ENCODE measurements at regions not wholly inside any gene's neighbourhood (a gene's known extent, or its start where the extent isn't known, plus 50 kb on each side); places are given as distances from the start of the nearest gene placed in this dataset.

DNA sequence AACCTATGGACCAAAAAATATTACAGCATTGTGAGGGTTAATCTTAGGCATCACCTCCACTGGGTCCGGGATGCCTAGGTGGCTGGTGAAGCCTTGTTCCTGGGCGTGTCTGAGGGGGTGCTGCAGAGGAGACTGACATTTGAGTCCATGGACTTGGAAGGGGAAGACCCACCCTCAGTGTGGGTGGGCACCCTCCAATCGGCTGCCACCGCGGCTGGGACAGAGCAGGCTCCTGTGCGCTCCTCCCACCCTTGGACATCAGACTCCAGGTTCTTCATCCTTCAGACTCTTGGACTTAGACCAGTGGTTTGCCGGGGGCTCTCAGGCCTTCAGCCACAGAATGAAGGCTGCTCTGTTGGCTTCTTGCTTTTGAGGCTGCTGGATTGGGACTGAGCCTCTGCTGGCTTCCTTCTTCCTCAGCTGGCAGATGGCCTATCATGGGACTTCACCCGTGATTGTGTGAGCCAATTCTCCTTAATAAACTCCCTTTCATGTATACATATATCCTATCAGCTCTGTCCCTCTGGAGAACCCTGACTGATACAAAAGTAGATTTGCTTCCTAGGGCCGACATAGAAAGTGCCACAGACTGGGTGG lies 113.1 kb downstream of the TTLL2 start:
- DNase-seq (ENCODE audit: low spot score) = no peak

DNA sequence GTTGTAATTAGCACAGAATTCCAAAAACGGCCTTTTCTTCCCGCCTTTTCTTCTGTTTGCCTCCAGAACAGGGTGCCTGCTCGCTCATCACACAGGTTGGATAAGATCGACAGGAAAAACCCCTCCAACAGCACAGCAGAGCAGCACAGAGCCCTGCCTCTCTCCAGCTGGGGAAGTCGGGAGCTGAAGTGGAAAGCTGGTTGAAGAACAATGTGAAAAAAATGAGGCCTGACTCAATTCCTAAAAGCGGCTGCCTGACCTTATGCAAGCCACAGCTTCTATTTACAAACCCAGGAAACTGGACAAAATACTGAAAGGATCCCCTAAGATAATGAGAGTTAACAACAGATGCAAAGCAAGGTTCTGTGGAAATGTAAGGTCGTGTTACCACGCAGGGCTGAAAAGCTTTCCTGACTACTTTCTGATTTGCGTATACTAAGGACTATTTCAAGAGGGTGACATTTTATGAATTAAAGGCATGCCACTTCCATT lies 116.9 kb downstream of the TTLL2 start:
- no peak for DNase-seq (ENCODE audit: low spot score)

DNA sequence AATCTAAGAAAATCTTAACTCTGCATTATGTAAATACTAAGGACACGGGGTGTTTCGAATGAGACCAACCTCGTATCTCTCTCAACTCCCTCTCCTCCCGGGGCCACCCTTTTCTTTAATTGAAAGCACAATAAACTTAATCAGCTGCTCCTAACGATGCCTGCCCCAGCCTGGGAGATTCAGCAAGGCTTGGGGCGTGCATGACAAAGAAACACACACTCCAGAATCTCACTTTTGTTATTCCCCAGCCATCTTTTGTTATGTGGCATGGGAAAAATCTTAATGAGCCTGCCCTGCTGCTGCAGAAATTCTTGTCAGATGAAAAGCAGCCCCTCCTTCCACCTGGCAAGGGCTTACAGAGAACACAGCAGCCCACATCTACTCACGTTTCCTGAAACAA lies 117.4 kb downstream of the TTLL2 start:
- no peak for DNase-seq (ENCODE audit: low spot score)

DNA sequence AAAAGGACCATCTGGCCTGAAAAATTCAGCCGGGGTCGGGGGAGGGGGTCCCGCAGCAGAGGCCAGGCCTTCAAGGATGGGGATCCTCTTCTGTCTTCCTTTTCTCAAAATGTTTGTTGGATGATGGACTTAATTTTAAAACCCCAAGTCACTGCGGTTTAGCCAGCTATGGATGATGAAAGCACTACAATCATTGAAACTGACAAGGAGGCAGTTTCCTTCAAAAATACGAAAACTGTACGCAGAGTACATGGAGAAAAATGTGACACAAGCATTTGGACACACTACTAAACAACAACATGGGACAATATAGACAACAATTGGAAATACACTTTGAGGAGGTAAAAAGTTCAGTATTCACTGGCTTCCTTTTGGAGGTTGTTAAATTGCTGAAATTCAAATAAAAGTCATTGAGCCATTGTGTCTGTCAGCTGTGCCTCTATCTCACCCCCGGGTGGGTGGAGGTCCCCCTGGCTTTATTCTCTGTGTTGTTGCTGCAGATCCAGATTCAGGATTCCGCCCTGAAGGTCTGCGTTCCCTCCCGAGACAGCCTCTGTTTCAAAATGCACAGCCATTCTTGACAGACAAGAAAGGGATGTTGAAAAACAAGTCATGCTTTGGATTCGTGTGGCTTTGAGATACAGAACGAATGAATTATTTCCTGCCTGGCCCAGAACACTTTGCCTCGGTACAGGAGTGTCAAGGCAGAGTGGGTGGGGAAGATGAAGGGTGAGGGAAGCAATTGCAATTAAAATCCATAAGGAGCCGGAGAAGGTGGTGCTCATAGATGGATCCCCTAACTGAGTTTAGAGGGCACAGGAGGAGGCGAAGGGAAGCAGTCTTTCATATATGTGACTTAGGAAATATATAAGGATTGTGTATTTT lies 118.2 kb downstream of the TTLL2 start:
- DNase-seq (ENCODE audit: low spot score) = no peak

DNA sequence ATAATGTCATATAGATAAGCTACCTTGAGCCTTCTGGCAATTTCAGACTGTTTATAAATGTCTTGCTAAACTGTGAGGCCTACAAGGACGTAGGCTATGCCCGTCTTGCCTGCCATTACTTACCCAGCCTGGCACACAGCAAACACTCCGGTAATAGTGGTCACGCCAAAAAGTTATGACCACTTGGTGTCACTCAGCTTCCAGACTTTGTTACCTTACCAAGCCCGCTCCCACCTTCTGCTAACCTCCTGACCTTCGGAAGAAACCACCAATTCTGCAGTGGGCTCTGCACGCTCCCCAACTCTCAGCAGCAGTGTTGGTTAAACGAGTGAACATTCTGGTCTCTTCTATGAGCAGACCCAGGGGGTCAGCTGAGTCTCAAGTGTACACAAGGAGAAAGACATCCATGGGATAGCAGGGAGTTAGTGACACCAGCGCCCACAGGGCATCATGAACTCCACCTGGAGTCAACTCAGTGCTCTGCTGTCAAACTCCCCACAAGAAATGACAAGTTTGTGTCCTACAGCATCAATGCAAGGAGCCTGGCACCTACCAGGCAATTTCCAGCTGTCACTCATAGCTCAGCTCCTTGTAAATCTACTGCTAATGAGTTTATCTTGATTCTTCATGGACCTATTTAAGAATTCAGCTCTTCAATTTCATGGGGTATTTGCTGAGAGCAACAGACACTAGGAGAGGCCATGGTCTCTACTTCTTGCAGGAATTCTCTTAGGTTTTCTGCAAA lies 119.9 kb downstream of the TTLL2 start:
- no peak for DNase-seq (ENCODE audit: low spot score)

DNA sequence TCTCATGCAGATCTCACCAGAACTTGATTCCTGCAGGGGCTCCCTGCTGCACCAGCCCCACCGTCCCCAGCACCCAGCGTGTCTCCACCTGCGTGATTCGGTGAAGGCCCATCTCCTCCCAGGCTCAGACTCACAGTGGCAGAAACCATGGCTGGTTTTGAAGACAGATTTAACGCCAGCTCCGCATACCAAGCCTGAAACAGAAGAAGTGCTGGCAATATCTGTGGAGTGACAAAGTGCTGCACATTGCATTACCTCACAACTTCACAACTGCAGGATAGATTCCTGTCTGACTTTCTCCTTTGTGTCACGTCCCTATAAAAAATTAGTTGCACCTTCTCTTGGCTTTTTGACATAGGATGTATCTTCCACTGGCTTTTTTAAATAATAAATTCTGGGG lies 120.7 kb downstream of the TTLL2 start:
- DNase-seq (ENCODE audit: low spot score) = no peak

DNA sequence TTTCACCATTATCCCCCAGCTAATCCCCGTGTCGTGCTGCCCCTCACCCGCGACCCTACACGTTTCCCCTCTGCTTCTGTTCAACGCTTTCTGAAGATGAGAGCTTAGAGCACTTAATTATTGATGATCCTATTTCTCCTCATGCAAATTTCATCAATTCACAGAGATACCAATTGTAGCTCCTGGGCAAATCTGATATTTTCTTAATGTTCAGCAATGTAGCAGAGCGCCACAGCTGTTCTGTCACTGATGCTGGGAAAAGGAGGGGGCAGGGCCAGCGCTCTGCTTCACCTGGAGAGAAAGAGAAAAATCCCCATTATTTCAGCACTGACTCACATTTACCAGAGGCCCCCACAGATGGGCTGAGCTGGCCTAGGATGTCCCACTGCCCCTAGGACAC lies 121.2 kb downstream of the TTLL2 start:
- DNase-seq (ENCODE audit: low spot score) = no peak

DNA sequence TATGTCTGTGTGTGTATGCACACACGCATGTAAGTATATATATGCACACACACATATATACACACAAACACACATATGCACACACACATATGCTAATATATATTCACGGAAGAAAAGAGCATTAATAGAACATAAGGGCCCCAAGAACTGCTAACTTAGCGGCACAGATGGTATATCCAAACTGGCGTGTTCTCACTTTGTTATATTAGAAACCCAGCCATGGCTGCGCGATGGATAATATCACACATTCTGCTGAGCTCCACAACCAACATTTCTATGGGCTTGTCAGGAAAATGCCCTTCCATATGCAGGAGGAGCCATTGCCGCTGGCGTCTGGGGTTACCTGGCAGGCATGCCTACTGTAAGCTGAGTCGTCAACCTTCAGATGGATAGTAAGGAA lies 122.1 kb downstream of the TTLL2 start:
- no peak for DNase-seq (ENCODE audit: low spot score)

DNA sequence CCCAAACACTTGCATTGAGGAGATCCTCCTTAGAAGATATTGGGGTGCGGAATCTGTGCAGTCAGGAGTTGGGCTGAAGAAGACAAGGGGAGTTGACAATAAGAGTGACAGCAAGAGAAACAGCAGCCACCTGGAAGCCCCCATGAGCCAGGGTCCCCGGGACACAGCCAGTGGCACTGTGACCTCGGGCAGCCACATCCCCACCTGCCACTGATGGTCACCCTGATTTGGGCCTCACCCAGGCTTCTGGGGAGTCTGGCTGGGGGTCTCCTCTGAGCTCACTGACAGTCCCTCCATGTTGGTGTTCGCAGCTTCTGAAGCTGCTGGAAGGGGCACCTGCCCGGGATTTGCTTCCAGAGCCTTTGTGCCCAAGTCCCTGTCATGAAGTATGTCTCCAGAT lies 123.5 kb downstream of the TTLL2 start:
- DNase-seq (ENCODE audit: low spot score) = no peak

DNA sequence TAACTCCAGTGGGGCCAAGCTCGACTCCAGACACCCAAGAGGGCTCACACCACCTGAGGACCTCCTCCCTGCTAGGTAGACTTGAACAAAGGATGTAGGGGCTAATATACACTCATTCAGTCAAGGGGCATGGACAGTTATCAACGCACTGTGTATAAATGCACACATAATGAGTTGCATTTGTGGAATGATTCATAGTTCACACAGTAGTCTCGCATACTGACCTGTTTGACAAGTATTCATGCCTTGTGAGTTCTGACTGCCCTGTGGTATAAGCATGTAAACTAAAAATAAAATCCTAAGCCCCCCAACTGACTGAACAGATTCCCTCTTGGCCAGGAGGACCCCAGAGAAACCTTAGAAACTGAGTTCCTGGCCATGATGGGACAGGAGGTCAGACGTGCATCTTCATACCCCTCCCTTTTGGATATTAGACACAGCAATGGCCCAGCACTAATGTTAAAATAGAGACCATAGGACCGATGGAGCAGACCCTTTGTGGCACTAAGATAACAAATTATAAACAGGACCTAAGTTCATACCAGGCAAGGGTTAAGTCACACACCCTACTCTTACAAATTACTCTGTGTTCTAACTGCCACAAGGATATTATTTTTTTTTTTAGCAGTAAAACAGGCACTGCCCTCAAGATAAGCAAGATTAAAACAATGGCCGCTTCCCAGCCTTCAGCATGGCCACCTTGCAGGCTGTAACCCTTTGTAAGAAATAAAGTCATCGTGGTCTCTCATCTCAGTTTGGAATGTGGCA lies 124.4 kb downstream of the TTLL2 start:
- DNase-seq (ENCODE audit: low spot score) = no peak

DNA sequence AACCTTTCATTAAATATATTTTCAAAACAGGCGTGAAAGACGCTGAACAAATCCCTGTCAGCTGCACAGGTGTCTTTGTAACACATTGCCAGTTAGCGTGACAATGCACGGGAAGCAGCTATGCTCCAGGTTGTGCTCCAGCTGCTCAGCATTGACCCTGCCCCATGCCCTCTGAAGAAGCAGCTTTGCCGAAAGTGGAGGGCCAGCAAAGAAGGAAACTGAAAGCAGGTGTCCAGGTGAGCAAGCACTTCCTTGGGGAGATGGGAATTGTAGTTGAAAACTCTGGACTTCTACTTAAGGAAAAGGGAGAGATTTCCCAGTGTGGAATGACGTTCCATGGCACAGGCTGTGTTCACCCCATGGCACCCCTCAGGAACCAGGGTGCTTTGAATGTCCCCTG lies 125.7 kb downstream of the TTLL2 start:
- no peak for DNase-seq (ENCODE audit: low spot score)

DNA sequence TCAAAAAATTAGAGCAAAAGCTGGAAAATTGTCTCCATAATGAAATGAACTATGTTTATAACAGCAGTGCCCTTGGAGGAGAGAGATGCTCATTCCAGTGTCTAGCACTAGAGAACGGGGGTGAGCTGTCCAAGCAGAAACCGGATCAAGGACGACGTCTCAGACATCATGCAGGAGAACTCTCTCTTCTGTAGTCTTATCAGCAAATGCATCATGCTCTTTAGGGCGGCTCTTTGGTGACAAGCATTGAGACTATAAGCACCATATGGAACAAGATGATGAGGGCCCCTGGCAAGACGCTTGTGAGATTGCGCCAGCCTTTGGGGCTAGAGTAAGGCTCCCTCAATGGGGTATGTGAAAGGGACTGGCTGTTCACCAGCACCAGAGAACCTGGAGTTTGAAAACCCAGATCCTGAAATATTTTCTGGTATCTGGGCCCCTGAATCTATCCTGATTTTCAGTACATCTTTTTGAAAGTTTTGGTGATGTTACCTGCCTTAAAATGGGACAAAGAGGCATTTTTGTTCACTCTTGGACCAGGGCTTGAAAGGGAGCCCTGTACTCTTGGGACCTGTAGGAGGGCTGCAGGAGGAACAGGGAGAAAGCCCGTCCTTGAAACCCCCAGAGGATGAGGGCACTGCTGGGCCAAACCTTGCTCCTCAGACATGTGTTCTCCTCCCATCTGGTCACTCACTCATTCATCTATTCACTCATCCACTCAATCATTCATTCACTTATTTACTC lies 127.6 kb downstream of the TTLL2 start:
- DNase-seq (ENCODE audit: low spot score) = peak; percentile 24

DNA sequence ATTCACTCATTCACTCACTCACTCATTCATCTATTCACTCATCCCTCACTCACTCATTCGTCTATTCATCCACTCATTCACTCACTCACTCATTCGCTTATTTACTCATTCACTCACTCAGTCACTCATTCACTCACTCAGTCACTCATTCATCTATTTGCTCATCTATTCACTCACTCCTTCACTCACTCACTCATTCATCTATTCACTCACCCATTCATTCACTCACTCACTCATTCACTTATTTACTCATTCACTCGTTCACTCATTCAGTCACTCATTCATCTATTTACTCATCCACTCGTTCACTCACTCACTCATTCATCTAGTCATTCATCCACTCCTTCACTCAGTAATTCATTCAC lies 128.2 kb downstream of the TTLL2 start:
- DNase-seq (ENCODE audit: low spot score) = no peak

DNA sequence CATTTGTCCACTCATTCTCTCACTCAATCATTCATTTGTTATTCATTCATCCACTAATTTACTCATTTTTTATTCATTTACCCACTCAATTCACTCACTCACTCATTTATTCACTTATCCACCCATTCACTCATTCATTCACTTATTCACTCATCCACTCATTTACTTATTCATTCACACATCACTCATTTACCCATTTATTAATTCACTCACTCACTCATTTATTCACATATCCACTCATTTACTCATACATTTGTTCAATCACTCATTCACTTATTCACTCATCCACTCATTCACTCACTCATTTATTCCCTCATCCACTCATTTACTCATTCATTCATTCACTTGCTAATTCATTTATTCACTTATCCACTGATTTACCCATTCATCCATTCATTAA lies 129.1 kb downstream of the TTLL2 start:
- DNase-seq (ENCODE audit: low spot score) = no peak

DNA sequence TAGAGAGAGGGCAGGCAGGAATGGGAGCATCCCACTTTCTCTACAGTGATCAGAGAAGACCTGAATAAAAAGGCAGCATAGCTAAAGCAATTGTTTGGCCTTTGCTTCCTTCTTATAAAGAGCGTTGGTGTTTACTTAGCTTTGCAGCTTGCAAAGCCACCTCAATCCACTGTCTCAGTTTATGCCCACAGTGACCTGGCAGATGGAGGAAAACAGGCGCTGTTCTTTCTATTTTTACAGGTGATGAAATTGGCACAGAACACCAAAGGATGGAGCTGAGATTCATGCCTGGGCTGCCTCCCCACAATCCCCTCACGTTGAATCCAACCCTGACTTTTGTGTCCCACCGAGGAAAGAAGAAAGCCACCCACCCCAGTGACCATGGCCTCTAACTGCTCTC lies 130.5 kb downstream of the TTLL2 start:
- DNase-seq (ENCODE audit: low spot score) = no peak

DNA sequence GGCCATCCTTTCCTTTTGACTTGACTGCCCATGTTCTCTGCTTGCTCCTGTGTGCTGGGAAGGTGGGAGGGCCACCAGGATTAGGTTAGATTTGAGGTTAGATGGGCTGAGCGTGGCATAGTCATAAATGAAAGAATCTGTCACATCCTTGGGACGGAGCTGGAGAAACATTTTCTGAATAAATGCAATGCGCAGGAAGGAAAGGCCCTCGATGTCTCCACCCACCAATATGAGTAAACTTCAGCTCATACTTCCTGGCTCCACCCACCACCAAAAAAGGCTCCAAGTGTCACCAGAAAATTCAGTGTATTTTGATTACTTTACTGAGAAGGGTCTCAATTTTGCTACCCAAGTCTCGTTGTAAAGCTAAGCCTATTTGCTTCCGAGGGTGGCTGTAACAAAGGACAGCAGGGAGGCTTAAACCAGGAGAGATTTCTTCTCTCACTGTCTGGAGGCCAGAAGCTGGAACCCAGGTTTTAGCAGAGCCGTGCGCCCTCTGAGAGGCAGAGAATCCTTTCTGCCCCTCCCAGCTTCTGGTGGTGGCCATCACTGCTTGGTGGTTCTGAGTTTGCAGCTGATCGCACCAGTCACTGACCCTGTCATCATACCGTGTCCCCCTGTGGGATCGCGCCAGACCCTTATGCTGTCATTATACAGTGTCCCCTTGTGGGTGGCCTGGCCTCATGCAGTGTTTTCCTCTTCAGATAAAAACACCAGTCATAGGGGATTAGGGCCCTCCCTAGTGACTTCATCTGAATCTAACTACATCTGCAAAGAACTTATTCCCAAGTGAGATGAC lies 137.8 kb downstream of the TTLL2 start:
- DNase-seq (ENCODE audit: low spot score) = peak; percentile 69

DNA sequence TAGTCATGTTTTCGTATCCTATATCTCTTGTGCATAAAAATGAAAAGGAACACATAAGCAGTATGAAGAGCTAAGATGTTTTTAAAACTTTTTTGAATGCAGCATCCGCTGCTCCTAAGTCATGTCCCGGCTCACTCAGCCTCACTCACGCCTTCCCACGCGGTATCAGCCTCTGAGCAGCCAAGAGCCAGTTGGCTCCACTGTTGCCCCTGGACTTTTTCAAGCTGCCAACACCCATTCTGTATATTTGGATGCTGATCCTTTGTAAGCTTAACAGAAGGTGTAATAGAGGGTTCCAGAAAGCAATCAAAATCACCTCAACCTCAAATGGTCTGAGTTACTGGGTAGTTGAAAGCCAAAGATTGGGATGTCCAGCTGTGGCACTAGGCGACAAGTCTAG lies 139.3 kb downstream of the TTLL2 start:
- no peak for DNase-seq (ENCODE audit: low spot score)

DNA sequence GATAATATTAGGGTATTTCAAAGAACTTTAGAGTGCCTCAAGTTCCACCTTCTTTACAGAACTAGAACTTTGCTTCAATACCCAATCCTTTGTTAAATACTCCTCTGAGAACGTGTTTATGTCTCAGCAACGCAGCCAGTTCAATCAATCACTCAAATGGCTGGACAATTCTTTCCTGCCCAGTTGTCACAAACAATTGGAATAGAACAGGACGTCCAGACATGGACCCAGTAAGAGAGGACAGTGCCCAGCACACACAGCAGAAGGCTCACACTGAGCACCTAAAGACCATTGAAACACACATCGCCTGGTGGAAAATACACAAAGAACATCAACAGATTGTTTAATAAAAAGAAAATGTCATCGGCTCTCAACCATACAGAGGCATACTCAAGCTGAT lies 140.6 kb downstream of the TTLL2 start:
- DNase-seq (ENCODE audit: low spot score) = no peak

DNA sequence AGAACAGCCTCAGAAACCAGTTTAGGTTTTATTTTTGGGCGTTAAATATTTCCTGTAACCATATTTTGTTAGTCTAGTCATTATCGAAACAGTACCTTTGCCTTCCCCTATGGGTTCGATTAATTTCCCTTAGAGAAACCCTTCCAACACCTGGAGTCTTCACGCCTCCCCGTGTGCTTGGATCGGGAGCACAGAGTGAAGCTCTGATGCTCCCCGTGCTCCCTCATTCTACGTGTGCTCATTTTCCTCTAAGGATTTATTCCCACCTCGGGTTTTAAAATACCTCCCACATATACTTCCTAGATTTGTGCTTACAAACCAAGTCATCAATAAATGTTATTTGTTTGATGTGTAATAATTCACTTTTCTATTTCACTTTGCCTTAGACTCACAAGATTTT lies 142.4 kb downstream of the TTLL2 start:
- no peak for DNase-seq (ENCODE audit: low spot score)

Data from mesenteric fat pad (tissue), 1 donor.